Breast epithelium (tissue), 3 donors: ENCODE measurements at regions not wholly inside any gene's neighbourhood (a gene's known extent, or its start where the extent isn't known, plus 50 kb on each side); places are given as distances from the start of the nearest gene placed in this dataset.

Experiments
- CTCF ChIP-seq, 3 donors: fragments of 450-650 bp; IDR thresholded peaks; one replicate each; pipeline ENCODE4 v1.5.1; 2016 to 2017; ENCODE audit warnings: antibody characterized with exemption in 3 of 3, mild to moderate bottlenecking in 3 of 3, moderate library complexity in 3 of 3
- POLR2AphosphoS5 ChIP-seq, 3 donors: sonication (generic); formaldehyde crosslinking; IDR thresholded peaks; one replicate each; pipeline ENCODE4 v1.6.1; 2017; ENCODE audit warnings: antibody characterized with exemption in 3 of 3

- no peak for TF ChIP-seq POLR2AphosphoS5 (IDR thresholded peaks at IDR 0.05)
- TF ChIP-seq CTCF (IDR thresholded peaks at IDR 0.05), result no peak
These were observed 168.1 kb upstream of the MYRIP start for GRCh38 chr3:39641274-39641673.
